ENCODE measurements at regions not wholly inside any gene's neighbourhood (a gene's known extent, or its start where the extent isn't known, plus 50 kb on each side); places are given as distances from the start of the nearest gene placed in this dataset.
A peak's percentile ranks its signal among the peaks of the same experiment; 100 is the strongest.

GRCh38 chr13:71144883-71145282 is 722.1 kb downstream of the DACH1 start:
- peak; percentile 60; the same call in 1 of the 2 replicates for TF ChIP-seq TCF4 (CRISPR knock-in tag; IDR thresholded peaks at IDR 0.05; ENCODE audit: borderline replicate concordance)
- no peak for TF ChIP-seq SNAI2 (CRISPR knock-in tag; IDR thresholded peaks at IDR 0.05)
- no peak for TF ChIP-seq ZFP30 (CRISPR knock-in tag; IDR thresholded peaks at IDR 0.05)
- no peak for TF ChIP-seq ZFP3 (CRISPR knock-in tag; IDR thresholded peaks at IDR 0.05)
- TF ChIP-seq POU6F1 (CRISPR knock-in tag; IDR thresholded peaks at IDR 0.05; ENCODE audit: borderline replicate concordance, low read depth) = no peak
- no peak for TF ChIP-seq ARNTL (CRISPR knock-in tag; IDR thresholded peaks at IDR 0.05; ENCODE audit: borderline replicate concordance, low read depth)
- no peak for TF ChIP-seq OSR1 (CRISPR knock-in tag; IDR thresholded peaks at IDR 0.05)
- TF ChIP-seq, protein P1, sequence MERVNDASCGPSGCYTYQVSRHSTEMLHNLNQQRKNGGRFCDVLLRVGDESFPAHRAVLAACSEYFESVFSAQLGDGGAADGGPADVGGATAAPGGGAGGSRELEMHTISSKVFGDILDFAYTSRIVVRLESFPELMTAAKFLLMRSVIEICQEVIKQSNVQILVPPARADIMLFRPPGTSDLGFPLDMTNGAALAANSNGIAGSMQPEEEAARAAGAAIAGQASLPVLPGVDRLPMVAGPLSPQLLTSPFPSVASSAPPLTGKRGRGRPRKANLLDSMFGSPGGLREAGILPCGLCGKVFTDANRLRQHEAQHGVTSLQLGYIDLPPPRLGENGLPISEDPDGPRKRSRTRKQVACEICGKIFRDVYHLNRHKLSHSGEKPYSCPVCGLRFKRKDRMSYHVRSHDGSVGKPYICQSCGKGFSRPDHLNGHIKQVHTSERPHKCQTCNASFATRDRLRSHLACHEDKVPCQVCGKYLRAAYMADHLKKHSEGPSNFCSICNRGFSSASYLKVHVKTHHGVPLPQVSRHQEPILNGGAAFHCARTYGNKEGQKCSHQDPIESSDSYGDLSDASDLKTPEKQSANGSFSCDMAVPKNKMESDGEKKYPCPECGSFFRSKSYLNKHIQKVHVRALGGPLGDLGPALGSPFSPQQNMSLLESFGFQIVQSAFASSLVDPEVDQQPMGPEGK (CRISPR knock-in tag; IDR thresholded peaks at IDR 0.05; ENCODE audit: borderline replicate concordance) = no peak
- TF ChIP-seq, protein P2, sequence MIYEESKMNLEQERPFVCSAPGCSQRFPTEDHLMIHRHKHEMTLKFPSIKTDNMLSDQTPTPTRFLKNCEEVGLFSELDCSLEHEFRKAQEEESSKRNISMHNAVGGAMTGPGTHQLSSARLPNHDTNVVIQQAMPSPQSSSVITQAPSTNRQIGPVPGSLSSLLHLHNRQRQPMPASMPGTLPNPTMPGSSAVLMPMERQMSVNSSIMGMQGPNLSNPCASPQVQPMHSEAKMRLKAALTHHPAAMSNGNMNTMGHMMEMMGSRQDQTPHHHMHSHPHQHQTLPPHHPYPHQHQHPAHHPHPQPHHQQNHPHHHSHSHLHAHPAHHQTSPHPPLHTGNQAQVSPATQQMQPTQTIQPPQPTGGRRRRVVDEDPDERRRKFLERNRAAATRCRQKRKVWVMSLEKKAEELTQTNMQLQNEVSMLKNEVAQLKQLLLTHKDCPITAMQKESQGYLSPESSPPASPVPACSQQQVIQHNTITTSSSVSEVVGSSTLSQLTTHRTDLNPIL (CRISPR knock-in tag; IDR thresholded peaks at IDR 0.05; ENCODE audit: low read depth) = no peak
- TF ChIP-seq CSDC2 (CRISPR knock-in tag; IDR thresholded peaks at IDR 0.05) = no peak
- TF ChIP-seq ZNF70 (CRISPR knock-in tag; IDR thresholded peaks at IDR 0.05) = no peak
- no peak for TF ChIP-seq TOX (CRISPR knock-in tag; IDR thresholded peaks at IDR 0.05; ENCODE audit: borderline replicate concordance)

All from SK-N-SH treated with all-trans-retinoic acid at 6 μM for 48 hours (cell line).